Middle frontal gyrus (tissue), 1 donor: ENCODE measurements at regions not wholly inside any gene's neighbourhood (a gene's known extent, or its start where the extent isn't known, plus 50 kb on each side); places are given as distances from the start of the nearest gene placed in this dataset.
A peak's percentile ranks its signal among the peaks of the same experiment; 100 is the strongest.
"Not testable (repeated sequence)": the region's sequence is repeated elsewhere in the genome, so short reads cannot be mapped to it uniquely, and the experiment has no call there.

Source experiments
- DNase-seq: peaks from one replicate; pipeline ENCODE4 v3.0.0-alpha.2; 2015; ENCODE audit warnings: low spot score; ENCODE audit errors: extremely low spot score

DNA sequence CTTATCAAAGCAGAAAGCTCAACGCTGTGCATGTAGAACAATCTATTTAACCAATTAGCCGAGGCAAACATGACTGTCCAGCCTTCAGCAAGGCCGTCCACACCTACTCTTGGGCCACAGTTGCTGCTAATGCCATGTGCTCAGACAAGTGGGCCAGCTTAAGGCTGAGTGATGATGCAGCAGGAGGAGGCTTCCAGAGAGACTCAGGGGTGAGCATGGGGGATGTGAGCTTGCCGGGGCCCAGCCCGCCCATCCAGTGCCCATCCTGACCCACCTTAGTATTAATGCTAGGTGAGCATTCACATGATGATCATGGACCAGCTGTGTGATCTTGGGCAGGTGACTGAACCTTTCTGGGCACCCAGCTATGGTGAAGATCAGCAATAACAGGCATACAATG is 150.1 kb downstream of the TPRA1 start:
- DNase-seq: no peak

- no peak for DNase-seq
Observed at GRCh38 chr3:127439621-127440020, 150.9 kb downstream of the TPRA1 start.

- no peak for DNase-seq
Observed at GRCh38 chr3:127438951-127439350, 151.1 kb upstream of the PRR20G start.

DNA sequence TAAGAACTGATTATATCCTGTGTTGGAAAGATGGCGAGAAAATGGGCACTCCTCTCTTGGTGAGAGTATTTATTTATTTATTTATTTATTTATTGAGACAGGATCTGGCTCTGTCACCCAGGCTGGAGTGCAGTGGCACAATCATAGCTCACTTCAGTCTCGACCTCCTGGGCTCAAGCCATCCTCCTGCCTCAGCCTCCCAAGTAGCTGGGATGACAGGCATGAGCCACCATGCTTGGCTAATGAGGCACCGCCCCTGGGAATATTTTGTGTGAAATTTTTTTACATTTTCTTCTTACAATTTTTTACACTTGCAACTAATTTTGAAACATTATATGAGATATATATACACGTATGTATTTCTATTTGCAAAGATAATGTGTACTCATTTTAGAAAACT is 150.5 kb upstream of the PRR20G start:
- DNase-seq: no peak

DNA sequence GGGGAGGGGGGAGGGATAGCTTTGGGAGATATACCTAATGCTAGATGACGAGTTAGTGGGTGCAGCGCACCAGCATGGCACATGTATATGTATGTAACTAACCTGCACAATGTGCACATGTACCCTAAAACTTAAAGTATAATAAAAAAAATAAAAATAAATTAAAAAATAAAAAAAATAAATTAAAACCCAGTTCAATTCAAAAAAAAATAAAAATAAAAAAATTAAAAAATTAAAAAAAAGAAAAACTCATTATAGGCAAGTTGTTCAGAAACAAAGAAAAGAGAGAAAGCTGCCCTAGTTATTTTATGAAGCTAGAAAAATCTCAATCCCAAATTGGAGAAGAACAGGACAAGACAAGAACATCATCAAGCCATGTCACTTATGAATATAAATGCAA is 147.5 kb upstream of the PRR20G start:
- DNase-seq: not testable (repeated sequence)

DNA sequence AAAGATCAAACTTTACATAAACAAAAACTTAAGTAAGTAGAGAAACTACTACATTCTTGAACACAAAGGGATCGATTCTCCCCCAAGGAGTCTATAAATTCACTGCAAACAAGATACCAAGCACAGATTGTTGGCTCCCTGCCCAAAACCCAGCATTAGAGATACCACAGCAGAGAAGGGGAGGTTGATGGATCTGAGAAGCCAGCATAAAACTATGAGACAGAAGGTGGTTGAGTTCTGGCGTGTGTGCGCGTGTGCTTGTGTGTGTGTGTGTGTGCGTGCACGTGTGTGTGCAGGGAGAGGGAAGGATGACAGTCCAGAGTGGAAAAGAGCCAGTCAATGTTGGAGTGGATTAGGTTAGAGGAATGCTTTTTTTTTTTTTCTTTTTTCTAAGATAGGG is 143.2 kb upstream of the PRR20G start:
- DNase-seq: no peak

GRCh38 chr3:127428344-127428997 is 140.6 kb upstream of the PRR20G start:
- no peak for DNase-seq

GRCh38 chr3:127427666-127428065 is 139.8 kb upstream of the PRR20G start:
- no peak for DNase-seq

DNA sequence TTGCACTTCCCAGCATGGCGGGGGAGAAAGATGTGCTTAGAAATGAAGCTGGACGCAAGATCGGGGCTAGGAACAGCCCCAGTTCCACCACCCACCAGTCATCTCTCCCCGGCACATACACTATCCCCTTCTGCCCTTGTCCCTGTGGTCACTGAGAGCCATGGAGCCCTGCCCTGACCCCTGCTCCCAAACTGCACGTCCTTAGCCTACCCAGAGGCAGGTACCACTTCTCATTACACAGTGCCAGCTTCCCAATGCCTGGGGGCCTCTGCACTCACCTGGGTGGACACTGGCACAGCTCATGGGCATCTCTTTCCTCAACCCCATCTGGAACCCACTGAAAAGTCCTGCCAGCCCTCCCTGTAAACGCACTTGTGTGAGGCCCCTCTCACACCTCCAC is 139.3 kb upstream of the PRR20G start:
- no peak for DNase-seq

DNA sequence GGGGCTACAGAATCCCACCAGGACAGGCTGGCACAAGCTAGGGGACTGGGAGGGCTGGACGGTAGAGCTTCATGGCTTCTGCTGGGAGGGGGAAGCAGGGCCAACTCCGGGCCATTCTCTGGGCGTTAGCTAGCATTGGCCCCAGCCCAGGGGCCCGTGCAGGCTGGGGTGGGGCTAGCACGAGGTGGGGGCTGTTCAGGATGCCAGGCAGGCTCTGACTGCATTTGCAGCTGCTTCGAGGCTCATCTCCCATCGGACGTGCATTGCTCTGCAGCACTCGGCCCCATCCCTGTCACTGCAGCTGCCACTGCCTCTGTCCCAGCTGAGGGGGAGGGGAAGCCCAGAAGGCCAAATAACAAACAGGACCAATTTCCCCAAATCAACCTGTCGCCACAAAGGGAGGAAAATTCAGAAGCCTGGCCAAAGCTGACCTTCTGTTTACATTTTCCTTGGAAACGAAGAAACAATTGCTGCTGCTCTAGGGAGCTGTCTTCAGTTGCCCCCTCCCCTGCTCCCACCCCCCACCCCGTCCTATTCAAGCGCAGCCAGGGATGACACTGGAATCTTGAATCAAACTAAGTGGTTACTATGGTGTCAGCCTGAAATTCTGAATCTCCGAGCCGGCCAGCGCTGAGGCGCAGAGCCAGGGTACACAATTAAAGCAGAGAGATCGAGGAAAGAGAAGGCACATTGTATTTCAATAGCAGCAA is 138.8 kb upstream of the PRR20G start:
- no peak for DNase-seq

- DNase-seq: no peak
Observed at GRCh38 chr3:127425505-127426443, 137.9 kb upstream of the PRR20G start.

DNA sequence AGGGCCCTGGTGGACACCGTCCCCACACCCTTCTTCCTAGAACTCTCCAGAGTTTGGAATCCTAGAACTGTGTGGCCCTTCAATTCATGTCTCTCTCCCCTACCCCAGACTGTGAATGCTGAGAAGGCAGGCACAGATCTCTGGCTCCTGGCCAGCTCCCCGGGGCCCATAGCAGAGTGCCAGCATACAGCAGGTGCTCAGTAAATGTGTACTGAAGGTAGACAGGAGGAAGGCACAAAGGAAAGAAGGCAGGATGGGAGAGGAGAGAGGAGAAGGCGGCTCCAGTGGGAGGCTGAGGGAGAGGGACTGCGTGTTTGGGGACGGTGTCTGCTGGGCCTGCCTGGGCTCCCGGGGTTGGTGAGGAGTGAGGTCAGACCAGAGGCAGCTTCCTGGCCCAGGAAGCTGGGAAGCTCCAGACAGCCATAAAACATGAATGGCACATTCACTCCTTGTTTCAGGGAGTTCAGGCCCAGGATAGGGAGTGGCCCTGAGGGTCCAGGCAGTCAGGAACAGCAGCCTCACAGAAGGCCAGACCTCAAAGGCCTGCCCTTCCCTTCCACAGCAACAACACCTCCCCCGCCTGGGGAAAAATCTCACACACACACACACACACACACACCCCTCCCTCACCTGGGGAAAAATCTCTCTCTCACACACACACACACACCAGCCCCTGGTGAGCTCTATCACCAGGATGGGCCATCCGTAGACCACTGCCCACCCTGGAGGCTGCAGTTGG is 137.1 kb upstream of the PRR20G start:
- DNase-seq: no peak

GRCh38 chr3:127423856-127424765 is 136.3 kb upstream of the PRR20G start:
- no peak for DNase-seq

DNA sequence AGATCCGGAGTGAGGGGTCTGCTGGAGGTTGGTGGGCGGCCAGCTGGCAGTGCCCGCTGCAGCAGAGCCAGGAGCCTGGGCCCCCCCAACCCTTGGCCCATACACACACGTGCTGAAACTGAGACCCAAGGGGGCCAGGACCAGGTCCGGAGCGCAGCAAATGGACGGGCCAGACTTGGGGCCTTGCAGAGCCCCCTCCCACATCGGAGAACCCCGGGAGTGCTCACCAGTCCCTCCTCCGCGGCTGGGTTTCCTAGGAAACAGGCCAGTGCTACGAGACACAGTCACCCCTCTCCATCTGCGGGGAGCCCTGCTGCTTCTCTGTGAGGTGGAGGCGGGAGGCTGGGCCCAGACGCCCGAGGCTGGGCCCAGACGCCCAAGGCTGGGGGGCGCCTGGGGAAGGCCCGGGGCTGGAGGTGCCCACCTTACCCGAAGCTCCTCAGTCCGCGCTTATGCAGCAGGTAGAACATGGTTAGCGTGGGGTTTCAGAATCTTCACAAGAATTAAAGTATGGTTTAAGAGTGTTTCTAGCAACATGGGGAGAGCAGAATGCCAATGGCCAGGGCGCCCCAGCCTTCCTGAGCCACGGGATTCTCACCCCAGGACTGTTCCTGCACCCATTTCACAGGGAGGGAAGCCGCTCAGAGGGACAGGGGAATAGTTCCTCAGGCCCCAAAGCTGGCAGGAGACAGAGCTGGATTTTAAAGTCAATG is 135.0 kb upstream of the PRR20G start:
- DNase-seq: peak; percentile 40

GRCh38 chr3:127421943-127422662 is 134.3 kb upstream of the PRR20G start:
- DNase-seq: no peak

- no peak for DNase-seq
Observed at GRCh38 chr3:127420829-127421228, 133.0 kb upstream of the PRR20G start.

DNA sequence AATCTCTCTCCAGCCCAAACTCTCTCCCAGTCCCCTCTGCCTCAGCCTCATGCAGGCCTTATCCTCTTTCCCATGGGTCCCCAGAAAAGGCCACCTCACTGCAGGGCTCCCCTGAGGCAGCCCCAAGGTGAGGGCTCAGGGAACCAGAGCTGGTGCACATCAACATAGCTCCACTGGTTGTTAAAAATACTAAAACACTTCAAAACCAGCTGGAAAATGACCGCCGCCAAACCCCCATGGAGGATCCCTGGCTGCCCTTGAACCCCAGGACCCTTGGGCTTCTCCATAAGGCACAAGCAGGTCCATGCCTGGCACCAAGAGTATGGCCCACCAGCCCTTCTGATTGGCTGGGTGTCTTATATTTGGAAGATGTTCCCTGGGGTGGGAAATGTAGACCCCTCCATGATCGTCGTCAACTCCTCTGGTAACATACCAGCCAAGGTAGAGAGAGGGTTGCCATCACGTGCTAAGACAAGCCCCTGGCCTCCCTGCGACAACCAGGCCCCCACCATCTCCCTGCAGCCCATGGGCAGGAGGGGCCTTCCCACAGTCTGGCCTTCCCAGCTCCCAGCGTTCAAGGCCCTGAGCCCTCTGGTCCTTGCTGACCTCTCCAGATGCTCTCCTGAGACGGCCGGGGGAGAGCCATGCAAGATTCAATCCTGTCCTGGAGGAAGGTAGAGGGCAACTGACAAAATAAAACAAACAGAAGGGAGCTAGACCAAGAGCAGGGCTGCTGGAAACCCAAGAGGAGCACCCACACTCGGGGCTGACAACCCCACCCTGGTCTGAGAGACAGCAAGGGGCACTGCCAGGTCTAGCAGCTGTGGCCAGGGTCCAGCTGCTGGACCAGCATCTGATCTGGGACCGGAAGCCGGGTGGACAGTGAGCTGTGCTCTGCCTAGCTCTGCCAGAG is 132.1 kb upstream of the PRR20G start:
- no peak for DNase-seq

DNA sequence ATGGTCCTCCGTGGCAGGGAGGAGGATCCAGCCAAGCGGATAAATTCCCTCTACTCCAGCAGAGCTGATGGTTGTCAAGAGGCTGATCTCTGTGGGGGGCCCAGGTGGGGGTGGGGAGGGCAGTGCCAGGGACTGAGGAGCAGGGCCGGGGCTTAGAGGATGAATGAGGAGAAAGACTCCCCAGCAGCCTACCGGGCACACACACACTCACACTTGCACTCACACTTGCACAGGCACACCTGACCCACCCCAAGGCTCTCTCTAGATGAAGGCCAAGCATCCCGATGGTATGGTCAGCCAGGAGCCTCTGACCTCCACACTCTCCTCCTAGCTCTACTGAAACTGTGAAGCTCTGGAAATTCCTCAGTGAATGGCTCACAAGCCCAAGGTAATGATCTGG is 131.3 kb upstream of the PRR20G start:
- DNase-seq: no peak
